ENCODE measurements at regions not wholly inside any gene's neighbourhood (a gene's known extent, or its start where the extent isn't known, plus 50 kb on each side); places are given as distances from the start of the nearest gene placed in this dataset.
A peak's percentile ranks its signal among the peaks of the same experiment; 100 is the strongest.
"Not testable (repeated sequence)": the region's sequence is repeated elsewhere in the genome, so short reads cannot be mapped to it uniquely, and the experiment has no call there.

DNA sequence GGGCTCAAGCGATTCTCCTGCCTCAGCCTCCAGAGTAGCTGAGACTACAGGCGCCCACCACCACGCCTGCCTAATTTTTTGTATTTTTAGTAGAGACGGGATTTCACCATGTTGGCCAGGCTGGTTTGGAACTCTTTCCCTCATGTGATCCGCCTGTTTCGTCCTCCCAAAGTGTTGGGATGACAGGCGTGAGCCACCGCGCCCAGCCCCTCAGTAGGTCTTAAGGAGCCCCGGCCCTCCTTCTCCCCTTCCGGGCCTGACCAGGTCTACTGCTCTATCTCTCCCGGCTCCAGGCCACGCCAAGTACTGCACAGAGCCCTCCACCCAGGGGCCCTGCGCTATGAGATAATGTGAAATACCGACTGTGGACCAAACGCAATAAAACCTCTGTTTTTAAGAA, 785.5 kb downstream of the FOXD4L5 start:
- in situ Hi-C loops (cut with HindIII; ENCODE audit: low pct_unique_long_range_greater_than_20kb, low sequenced_read_pairs); DNase-seq (ENCODE audit: low read depth in 1 of 2, low spot score in 1 of 2): not testable (repeated sequence)

DNA sequence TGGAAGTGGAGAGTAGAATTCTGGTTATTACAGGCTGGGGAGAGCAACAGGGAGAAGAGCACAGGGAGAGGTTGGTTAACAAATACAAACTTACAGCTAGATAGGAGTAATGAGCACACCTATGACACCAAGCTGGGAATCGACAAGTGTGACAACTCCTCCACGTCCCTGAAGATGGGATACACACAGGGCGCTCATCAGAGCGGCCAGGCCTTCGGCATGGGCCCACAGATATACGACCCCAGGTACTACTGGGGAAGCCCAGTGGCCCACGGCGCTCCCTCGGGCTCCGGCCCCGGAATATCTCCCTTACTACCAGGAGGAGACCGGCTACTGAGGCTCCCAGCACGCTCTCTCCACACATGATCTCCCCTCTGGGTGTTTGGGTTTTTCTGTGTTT, 786.6 kb downstream of the FOXD4L5 start:
- DNase-seq (ENCODE audit: low read depth in 1 of 2, low spot score in 1 of 2); in situ Hi-C loops (cut with HindIII; ENCODE audit: low pct_unique_long_range_greater_than_20kb, low sequenced_read_pairs): not testable (repeated sequence)

- DNase-seq (ENCODE audit: low read depth in 1 of 2, low spot score in 1 of 2); in situ Hi-C loops (cut with HindIII; ENCODE audit: low pct_unique_long_range_greater_than_20kb, low sequenced_read_pairs): not testable (repeated sequence)
Observed at GRCh38 chr9:64488544-64488943, 796.5 kb downstream of the FOXD4L5 start.

GRCh38 chr9:64486067-64486466, 798.9 kb downstream of the FOXD4L5 start:
- DNase-seq (ENCODE audit: low read depth in 1 of 2, low spot score in 1 of 2); in situ Hi-C loops (cut with HindIII; ENCODE audit: low pct_unique_long_range_greater_than_20kb, low sequenced_read_pairs): not testable (repeated sequence)

DNA sequence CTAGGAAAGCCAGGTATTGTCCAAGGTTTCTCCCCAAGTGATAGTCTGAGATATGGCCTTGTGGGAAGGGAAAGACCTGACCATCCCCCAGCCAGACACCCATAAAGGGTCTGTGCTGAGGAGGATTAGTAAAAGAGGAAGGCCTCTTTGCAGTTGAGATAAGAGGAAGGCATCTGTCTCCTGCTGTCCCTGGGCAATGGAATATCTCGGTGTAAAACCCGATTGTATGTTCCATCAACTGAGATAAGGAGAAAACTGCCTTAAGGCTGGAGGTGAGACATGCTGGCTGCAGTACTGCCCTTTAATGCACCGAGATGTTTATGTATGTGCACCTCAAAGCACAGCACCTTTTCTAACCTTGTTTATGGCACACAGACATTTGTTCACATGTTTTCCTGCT, 805.9 kb downstream of the FOXD4L5 start:
- DNase-seq (ENCODE audit: low read depth in 1 of 2, low spot score in 1 of 2); in situ Hi-C loops (cut with HindIII; ENCODE audit: low pct_unique_long_range_greater_than_20kb, low sequenced_read_pairs): not testable (repeated sequence)

- in situ Hi-C loops (cut with HindIII; ENCODE audit: low pct_unique_long_range_greater_than_20kb, low sequenced_read_pairs); DNase-seq (ENCODE audit: low read depth in 1 of 2, low spot score in 1 of 2): not testable (repeated sequence)
Observed at GRCh38 chr9:64468943-64469342, 816.1 kb downstream of the FOXD4L5 start.

- in situ Hi-C loops (cut with HindIII; ENCODE audit: low pct_unique_long_range_greater_than_20kb, low sequenced_read_pairs): not testable (repeated sequence)
- DNase-seq (ENCODE audit: low read depth in 1 of 2, low spot score in 1 of 2): peak in 1 of 2 experiments; percentile 2
Observed at GRCh38 chr9:64466052-64466599, 818.9 kb downstream of the FOXD4L5 start.

GRCh38 chr9:64461885-64462284, 823.1 kb downstream of the FOXD4L5 start:
- DNase-seq (ENCODE audit: low read depth in 1 of 2, low spot score in 1 of 2); in situ Hi-C loops (cut with HindIII; ENCODE audit: low pct_unique_long_range_greater_than_20kb, low sequenced_read_pairs): not testable (repeated sequence)

GRCh38 chr9:64458642-64459041, 826.4 kb downstream of the FOXD4L5 start:
- DNase-seq (ENCODE audit: low read depth in 1 of 2, low spot score in 1 of 2); in situ Hi-C loops (cut with HindIII; ENCODE audit: low pct_unique_long_range_greater_than_20kb, low sequenced_read_pairs): not testable (repeated sequence)

- in situ Hi-C loops (cut with HindIII; ENCODE audit: low pct_unique_long_range_greater_than_20kb, low sequenced_read_pairs): not testable (repeated sequence)
Observed at GRCh38 chr9:64455107-64455648, 829.8 kb downstream of the FOXD4L5 start.

GRCh38 chr9:64452134-64452533, 832.9 kb downstream of the FOXD4L5 start:
- in situ Hi-C loops (cut with HindIII; ENCODE audit: low pct_unique_long_range_greater_than_20kb, low sequenced_read_pairs): not testable (repeated sequence)
- DNase-seq (ENCODE audit: low read depth in 1 of 2, low spot score in 1 of 2): peak in 1 of 2 experiments; percentile 0

More at GRCh38 chr9:64455107-64455648, 829.8 kb downstream of the FOXD4L5 start:
- DNase-seq (ENCODE audit: low read depth in 1 of 2, low spot score in 1 of 2): not testable (repeated sequence)

DNA sequence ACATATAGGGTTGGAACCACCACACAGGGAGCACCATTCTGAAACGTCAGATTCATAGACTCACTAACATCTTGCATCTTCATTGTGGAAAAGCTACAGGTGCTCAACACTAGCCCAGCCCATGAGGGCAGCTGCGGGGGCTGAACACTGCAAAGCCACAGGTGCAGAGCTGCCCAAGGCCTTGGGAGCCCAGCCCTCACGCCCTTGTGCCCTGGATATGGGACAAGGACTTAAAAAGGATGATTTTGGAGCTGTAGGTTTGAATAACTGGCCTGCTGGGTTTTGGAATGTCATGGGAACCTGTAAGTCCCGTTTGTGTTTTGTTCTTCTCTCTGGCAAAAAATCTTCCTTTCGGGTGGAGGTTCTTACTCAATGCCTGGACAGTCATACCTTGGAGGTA, 834.4 kb downstream of the FOXD4L5 start:
- in situ Hi-C loops (cut with HindIII; ENCODE audit: low pct_unique_long_range_greater_than_20kb, low sequenced_read_pairs); DNase-seq (ENCODE audit: low read depth in 1 of 2, low spot score in 1 of 2): not testable (repeated sequence)

GRCh38 chr9:64449025-64449424, 836.0 kb downstream of the FOXD4L5 start:
- DNase-seq (ENCODE audit: low read depth in 1 of 2, low spot score in 1 of 2); in situ Hi-C loops (cut with HindIII; ENCODE audit: low pct_unique_long_range_greater_than_20kb, low sequenced_read_pairs): not testable (repeated sequence)

DNA sequence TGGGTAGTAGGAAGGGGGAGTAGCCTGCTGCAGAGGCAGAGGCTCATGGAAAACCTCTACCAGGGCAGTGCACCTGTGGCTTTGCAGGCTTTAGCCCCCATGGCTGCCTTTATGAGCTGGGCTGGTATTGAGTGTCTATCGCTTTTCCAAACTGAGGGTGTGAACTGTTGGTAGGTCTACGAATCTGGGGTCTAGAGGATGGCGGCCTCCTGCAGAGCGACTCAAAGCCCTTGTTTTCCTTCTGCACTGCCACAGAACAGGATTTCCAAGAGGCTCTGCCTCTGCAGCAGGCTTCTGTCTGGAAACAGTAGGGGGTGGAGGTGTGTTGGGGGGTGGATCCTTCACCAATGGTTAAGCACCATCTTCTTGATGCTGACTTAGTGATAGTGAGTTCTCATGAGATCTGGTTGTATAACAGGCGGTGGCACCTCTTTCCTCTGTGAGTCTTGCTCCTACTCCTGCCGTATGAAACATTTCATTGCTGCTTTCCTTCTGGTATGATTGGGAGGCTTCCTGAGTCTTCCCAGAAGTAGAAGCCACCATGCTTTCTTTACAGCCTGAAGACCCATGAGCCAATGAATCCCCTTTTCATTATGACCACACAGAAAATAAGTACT, 840.0 kb downstream of the FOXD4L5 start:
- DNase-seq (ENCODE audit: low read depth in 1 of 2, low spot score in 1 of 2); in situ Hi-C loops (cut with HindIII; ENCODE audit: low pct_unique_long_range_greater_than_20kb, low sequenced_read_pairs): not testable (repeated sequence)

- DNase-seq (ENCODE audit: low read depth in 1 of 2, low spot score in 1 of 2); in situ Hi-C loops (cut with HindIII; ENCODE audit: low pct_unique_long_range_greater_than_20kb, low sequenced_read_pairs): not testable (repeated sequence)
Observed at GRCh38 chr9:64439747-64440146, 845.3 kb downstream of the FOXD4L5 start.
